GM12864 (cell line): ENCODE measurements at regions not wholly inside any gene's neighbourhood (a gene's known extent, or its start where the extent isn't known, plus 50 kb on each side); places are given as distances from the start of the nearest gene placed in this dataset.

Experiments used
- DNase-seq: peaks from one replicate; pipeline ENCODE4 v3.0.0-alpha.2; 2011; ENCODE audit warnings: low read depth
- H3K4me3 ChIP-seq: 2 replicates; pipeline ENCODE4 v1.5.1; 2011; ENCODE audit warnings: mild to moderate bottlenecking, low read depth, low read length, control low read depth
- TF ChIP-seq, protein P1 (sequence below): IDR thresholded peaks from 2 replicates; pipeline ENCODE4 v1.5.1; 2011; ENCODE audit warnings: low read depth, mild to moderate bottlenecking, moderate library complexity, low read length, control low read depth, inconsistent platforms; ENCODE audit errors: missing control alignments

- no peak overlapping the region for H3K4me3 ChIP-seq
- DNase-seq = no peak
- TF ChIP-seq, protein P1, sequence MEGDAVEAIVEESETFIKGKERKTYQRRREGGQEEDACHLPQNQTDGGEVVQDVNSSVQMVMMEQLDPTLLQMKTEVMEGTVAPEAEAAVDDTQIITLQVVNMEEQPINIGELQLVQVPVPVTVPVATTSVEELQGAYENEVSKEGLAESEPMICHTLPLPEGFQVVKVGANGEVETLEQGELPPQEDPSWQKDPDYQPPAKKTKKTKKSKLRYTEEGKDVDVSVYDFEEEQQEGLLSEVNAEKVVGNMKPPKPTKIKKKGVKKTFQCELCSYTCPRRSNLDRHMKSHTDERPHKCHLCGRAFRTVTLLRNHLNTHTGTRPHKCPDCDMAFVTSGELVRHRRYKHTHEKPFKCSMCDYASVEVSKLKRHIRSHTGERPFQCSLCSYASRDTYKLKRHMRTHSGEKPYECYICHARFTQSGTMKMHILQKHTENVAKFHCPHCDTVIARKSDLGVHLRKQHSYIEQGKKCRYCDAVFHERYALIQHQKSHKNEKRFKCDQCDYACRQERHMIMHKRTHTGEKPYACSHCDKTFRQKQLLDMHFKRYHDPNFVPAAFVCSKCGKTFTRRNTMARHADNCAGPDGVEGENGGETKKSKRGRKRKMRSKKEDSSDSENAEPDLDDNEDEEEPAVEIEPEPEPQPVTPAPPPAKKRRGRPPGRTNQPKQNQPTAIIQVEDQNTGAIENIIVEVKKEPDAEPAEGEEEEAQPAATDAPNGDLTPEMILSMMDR = no peak
Measured at GRCh38 chr4:58061967-58062366, 951.8 kb upstream of the IGFBP7 start.

DNA sequence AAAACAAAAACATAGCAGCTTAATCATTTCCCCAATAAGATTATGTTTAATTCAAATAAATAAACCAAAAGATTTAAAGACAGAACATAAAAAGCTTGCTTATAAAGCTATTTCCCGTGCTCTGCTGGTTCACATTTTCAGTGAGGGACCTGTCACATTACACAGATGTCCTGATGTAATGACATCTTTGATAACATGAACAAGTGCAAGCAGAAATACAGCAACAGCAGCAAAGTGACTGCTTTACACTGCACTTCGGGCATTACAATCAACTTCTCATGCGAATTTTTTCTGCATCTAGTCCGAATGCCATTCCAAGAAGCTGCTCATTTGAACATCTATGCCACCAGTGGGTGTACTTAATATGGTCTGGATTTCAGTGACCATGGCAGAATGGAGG is 940.3 kb upstream of the IGFBP7 start:
- DNase-seq = no peak
- TF ChIP-seq, protein P1 = no peak
- no peak overlapping the region for H3K4me3 ChIP-seq

DNA sequence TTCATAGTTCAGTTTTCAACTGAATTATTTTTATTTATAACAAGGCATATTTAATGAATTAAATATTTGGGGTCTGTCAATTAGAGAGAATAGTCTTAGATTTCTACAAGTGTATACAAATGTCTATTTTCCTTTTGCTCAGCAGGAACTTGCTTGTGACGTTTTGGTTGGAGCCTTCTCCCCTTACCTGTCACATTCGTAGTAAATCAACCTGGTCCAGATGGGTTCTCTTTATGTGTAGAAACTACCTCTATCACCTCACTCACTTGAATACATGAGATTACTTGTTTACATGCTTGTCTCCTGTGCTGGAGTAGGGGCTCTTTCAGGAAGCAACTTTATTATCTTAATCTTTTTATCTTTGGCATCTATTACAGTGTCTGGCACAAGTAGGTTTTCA is 938.3 kb upstream of the IGFBP7 start:
- TF ChIP-seq, protein P1 = no peak
- no peak for DNase-seq
- no peak overlapping the region for H3K4me3 ChIP-seq

GRCh38 chr4:58042176-58042575 is 932.0 kb upstream of the IGFBP7 start:
- TF ChIP-seq, protein P1 = no peak
- no peak for DNase-seq

DNA sequence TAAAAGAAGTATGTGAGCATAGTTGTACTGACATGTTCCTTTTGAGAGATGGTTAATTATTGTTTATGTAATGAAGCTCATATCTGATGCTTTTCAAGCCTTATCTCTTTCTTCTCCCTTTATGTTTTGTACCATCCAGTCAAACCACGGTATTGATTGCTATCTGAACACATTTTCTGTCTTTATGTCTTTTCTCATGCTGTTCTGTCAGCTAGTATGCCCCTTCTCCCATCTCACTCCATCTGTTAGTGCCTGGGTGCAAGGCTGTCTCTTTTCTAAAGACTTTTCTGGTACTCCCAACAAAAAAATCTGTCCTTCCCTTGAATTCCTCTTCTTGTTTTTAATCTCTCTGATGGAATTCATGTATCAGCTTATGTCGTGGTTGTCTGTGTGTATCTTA is 883.8 kb upstream of the IGFBP7 start:
- TF ChIP-seq, protein P1 = no peak

More at GRCh38 chr4:58042176-58042575, 932.0 kb upstream of the IGFBP7 start:
- no peak overlapping the region for H3K4me3 ChIP-seq

DNA sequence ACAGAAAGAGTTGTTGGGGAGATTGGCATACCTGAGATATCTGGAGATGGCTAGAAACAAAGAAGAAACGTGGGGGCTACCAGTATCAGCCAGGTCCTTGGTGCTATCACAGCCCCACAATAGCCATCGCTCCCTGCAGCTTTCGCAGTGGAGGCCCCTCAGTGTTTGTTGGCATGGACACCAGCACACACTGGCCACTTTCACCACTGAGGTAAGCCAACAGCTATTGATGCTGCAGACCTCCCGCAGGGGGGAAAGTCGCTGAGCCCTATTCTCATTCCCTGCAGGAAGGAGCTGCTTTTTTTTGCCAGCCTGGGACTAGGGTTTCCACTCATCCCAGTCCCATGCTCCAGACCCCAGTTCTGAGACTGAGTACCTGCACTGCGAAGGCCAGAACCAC is 879.2 kb upstream of the IGFBP7 start:
- H3K4me3 ChIP-seq = no peak overlapping the region
- DNase-seq = no peak
- TF ChIP-seq, protein P1 = no peak

More for the DNA sequence above, 883.8 kb upstream of the IGFBP7 start:
- no peak for DNase-seq
- no peak overlapping the region for H3K4me3 ChIP-seq

- H3K4me3 ChIP-seq = no peak overlapping the region
- DNase-seq = no peak
- TF ChIP-seq, protein P1 = no peak
Measured at GRCh38 chr4:57985161-57985560, 875.0 kb upstream of the IGFBP7 start.
